HG02938 (cell line): ENCODE measurements at regions not wholly inside any gene's neighbourhood (a gene's known extent, or its start where the extent isn't known, plus 50 kb on each side); places are given as distances from the start of the nearest gene placed in this dataset.

Source experiments
- ATAC-seq: cut with Tn5 transposase; IDR thresholded peaks from one replicate; pipeline ENCODE4 v1.9.1; 2021; ENCODE audit warnings: mild to moderate bottlenecking, moderate library complexity; ENCODE audit not compliant: unreplicated experiment

- ATAC-seq: no peak
These were observed 54.1 kb upstream of the RPS23 start for GRCh38 chr5:82332064-82332855.

- no peak for ATAC-seq
These were observed 53.4 kb upstream of the RPS23 start for GRCh38 chr5:82331557-82331956.

- no peak for ATAC-seq
These were observed 52.5 kb upstream of the RPS23 start for GRCh38 chr5:82330530-82331270.

- ATAC-seq: no peak
These were observed 51.2 kb upstream of the RPS23 start for GRCh38 chr5:82329393-82329792.
